Brain microvascular endothelial cell (primary cell): ENCODE measurements at regions not wholly inside any gene's neighbourhood (a gene's known extent, or its start where the extent isn't known, plus 50 kb on each side); places are given as distances from the start of the nearest gene placed in this dataset.

Experiments
- DNase-seq: peaks from one replicate; pipeline ENCODE4 v3.0.0-alpha.2; 2020
- H3K27ac ChIP-seq: fragments of 250-450 bp; sonication (Bioruptor Pico); 2 replicates; pipeline ENCODE4 v1.5.1; 2020; ENCODE audit warnings: mild to moderate bottlenecking, moderate library complexity
- H3K27me3 ChIP-seq: fragments of 250-450 bp; sonication (Bioruptor Pico); replicated peaks from 2 replicates; pipeline ENCODE4 v1.5.1; 2020; ENCODE audit warnings: mild to moderate bottlenecking
- H3K36me3 ChIP-seq: fragments of 250-450 bp; sonication (Bioruptor Pico); replicated peaks from 2 replicates; pipeline ENCODE4 v1.5.1; 2020; ENCODE audit warnings: mild to moderate bottlenecking
- H3K4me3 ChIP-seq: 2 replicates; pipeline ENCODE4 v1.5.1; 2011; ENCODE audit warnings: low read depth, mild to moderate bottlenecking, control low read depth, low read length, moderate library complexity
- in situ Hi-C: cut with HindIII; loops from 2 replicates; pipeline ENCODE4 v1.10.0; 2017; ENCODE audit warnings: low sequenced_read_pairs, low pct_ligation_motif_present
- TF ChIP-seq, protein P1 (sequence below): IDR thresholded peaks from 2 replicates; pipeline ENCODE4 v1.5.1; 2011; ENCODE audit warnings: low read depth, mild to moderate bottlenecking, moderate library complexity, low read length, control low read depth, inconsistent platforms; ENCODE audit errors: missing control alignments

DNA sequence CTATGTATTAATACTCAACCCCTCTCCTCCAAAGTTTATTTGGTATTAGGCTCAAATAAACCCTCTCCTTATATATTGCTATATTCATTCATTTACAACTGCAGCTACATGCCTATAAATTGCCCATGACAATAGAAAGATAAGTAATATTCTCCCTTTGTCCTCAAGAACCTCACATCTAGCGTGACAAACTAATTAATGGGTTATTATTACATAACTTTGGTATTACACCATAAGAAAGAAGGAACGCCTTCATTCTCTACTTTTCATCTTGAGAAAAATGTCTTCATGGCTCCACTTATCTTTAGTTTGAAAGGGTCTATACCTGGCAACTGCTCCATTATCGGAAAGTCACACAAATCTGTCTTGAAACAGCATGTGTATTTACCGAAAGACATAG, 157.7 kb upstream of the RASGEF1B start:
- TF ChIP-seq, protein P1, sequence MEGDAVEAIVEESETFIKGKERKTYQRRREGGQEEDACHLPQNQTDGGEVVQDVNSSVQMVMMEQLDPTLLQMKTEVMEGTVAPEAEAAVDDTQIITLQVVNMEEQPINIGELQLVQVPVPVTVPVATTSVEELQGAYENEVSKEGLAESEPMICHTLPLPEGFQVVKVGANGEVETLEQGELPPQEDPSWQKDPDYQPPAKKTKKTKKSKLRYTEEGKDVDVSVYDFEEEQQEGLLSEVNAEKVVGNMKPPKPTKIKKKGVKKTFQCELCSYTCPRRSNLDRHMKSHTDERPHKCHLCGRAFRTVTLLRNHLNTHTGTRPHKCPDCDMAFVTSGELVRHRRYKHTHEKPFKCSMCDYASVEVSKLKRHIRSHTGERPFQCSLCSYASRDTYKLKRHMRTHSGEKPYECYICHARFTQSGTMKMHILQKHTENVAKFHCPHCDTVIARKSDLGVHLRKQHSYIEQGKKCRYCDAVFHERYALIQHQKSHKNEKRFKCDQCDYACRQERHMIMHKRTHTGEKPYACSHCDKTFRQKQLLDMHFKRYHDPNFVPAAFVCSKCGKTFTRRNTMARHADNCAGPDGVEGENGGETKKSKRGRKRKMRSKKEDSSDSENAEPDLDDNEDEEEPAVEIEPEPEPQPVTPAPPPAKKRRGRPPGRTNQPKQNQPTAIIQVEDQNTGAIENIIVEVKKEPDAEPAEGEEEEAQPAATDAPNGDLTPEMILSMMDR = no peak
- no peak for DNase-seq
- Histone ChIP-seq H3K36me3 (no peaks in the 10 kb centered on the region), H3K27ac (no peak overlapping the region), H3K4me3 (no peak overlapping the region), H3K27me3 (no peaks in the 10 kb centered on the region)
- in situ Hi-C loops = no loop called here

DNA sequence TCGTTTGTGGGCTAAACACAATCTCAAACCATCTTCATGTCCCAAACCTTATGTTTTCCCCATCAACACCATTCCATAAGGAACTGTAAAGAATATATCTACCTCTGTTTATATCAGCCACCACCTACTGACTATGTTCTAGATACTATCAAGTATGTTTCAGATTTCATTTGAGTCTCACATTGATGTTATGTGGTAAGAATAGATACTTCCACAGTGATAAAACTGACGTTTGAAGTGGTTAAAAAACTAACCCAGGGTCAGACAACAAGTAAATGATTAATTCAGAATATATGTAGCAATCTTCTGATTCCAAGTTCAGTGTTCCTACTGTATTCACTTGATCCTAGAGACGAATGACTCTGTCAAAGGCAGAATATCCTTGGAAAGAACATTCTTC, 156.8 kb upstream of the RASGEF1B start:
- TF ChIP-seq, protein P1 = no peak
- no peaks in the 10 kb centered on the region for H3K27me3 ChIP-seq
- DNase-seq = no peak
- in situ Hi-C loops = no loop called here
- no peak overlapping the region for H3K27ac ChIP-seq
- no peaks in the 10 kb centered on the region for H3K36me3 ChIP-seq
- no peak overlapping the region for H3K4me3 ChIP-seq

DNA sequence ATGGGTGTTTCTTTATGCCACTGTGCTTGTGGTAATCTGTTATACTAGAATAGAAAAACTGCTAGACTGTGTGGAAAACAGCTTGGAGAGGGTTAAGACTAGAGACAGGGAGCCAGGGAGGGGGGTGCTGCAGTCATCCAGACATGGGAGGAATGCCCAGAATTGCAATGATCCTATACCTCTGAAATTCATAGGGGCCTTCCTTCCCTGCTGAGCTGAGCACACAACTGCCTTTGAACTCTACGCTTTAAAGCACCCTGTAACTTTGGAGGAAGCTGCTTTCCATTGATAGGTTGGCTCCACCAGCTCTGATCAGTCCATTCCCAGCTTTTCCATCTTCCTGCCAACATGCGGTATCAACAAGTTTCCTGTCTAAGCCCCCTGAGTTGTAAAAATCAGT, 155.9 kb upstream of the RASGEF1B start:
- Histone ChIP-seq H3K36me3 (no peaks in the 10 kb centered on the region), H3K27ac (no peak overlapping the region), H3K4me3 (no peak overlapping the region), H3K27me3 (no peaks in the 10 kb centered on the region)
- DNase-seq = no peak
- in situ Hi-C loops = no loop called here
- TF ChIP-seq, protein P1 = no peak

DNA sequence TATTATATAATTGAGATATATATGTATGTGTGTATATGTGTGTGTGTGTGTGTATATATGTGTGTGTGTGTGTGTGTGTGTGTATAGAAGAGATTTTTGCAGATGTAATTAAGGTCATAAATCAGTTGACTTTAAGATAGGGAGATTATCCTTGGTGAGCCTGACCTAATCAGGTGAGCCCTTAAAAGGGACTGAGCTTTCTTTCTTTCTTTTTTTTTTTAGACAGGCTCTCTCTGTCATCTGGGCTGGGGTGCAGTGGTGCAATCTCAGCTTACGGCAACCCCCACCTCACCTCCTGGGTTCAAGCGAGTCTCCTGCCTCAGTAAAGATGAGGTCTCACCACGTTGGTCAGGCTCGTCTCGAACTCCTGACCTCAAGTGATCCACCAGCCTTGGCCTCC, 155.1 kb upstream of the RASGEF1B start:
- H3K36me3 ChIP-seq = no peaks in the 10 kb centered on the region
- no peak overlapping the region for H3K4me3 ChIP-seq
- no peak for DNase-seq
- TF ChIP-seq, protein P1 = no peak
- H3K27ac ChIP-seq = no peak overlapping the region
- in situ Hi-C loops = no loop called here
- no peaks in the 10 kb centered on the region for H3K27me3 ChIP-seq

DNA sequence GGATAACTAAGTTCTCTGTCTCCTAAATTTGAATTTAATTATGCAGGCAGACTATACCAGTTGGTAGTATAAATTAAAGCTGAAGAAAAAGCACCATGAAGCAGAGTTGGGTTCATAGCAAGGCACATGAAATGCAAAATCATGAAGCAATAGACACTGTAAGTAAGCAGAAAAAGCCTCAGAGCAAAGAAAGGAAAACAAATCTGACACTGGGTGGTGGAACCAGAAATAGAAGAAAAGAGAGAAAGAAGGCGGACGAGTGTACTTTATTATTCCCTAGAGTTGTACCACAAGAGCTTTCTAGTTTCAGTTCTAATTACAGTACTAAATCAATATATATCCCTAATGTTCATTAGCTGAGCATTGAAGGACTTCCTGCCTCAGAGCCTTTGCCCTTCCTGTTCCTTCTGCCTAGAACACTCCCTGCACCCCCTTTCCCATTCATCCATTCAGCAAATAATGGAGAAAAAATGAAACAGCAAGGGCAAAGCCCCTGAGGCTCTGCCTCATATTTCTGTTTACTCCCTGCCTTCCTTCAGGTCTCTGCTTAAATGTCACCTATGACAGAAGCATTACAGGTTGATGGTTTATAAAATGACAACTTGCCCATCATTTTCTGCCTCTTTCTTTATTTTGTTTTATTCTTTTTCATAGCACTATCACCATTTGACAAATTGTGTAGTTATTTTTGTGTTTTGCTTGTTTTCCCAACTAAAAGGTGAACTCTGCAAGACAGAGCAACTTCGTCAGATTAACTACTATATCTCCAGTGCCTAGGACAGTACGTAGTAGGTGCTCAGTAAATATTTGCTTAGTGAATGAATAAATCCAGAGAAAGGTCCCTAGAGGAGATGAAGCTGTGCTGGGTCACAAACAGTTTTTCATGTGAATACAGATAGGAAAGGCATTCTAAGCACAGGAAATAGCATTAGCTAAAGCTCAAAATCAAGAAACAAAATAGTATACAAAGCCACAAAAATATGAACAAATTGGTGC, 154.0 kb upstream of the RASGEF1B start:
- no peaks in the 10 kb centered on the region for H3K36me3 ChIP-seq
- no peaks in the 10 kb centered on the region for H3K27me3 ChIP-seq
- no peak overlapping the region for H3K27ac ChIP-seq
- no peak overlapping the region for H3K4me3 ChIP-seq
- in situ Hi-C loops = no loop called here
- TF ChIP-seq, protein P1 = no peak
- DNase-seq = no peak
